CD4-positive, alpha-beta memory T cell (primary cell): ENCODE measurements at regions not wholly inside any gene's neighbourhood (a gene's known extent, or its start where the extent isn't known, plus 50 kb on each side); places are given as distances from the start of the nearest gene placed in this dataset.

ENCODE experiments used
- CTCF ChIA-PET: fragments of 350-600 bp; sonication (Branson Sonifier 250); formaldehyde crosslinking; loops from one replicate; lab custom pipeline; 2021; ENCODE audit warnings: inconsistent platforms; ENCODE audit not compliant: partially characterized antibody; lab: Charles Lee
- POLR2A ChIA-PET: fragments of 350-600 bp; sonication (Branson Sonifier 250); formaldehyde crosslinking; loops from one replicate; lab custom pipeline; 2021; ENCODE audit not compliant: partially characterized antibody; lab: Charles Lee
- DNase-seq, 5 donors: peaks; one replicate each; pipeline versions ENCODE4 v3.0.0 to v3.0.0-alpha.2; 2020 to 2022; ENCODE audit warnings: mixed read lengths in 1 of 5
- H3K27ac ChIP-seq: one replicate; pipeline ENCODE4 v1.7.0; 2013; ENCODE audit warnings: low read depth, low read length
- H3K27me3 ChIP-seq: 2 replicates; pipeline ENCODE4 v1.7.0; 2013; ENCODE audit warnings: mild to moderate bottlenecking, low read length, moderate library complexity; ENCODE audit not compliant: insufficient read depth
- H3K36me3 ChIP-seq: 2 replicates; pipeline ENCODE4 v1.7.0; 2013; ENCODE audit warnings: mild to moderate bottlenecking, low read length, moderate library complexity; ENCODE audit not compliant: insufficient read depth
- H3K4me1 ChIP-seq: 2 replicates; pipeline ENCODE4 v1.7.0; 2013; ENCODE audit warnings: mild to moderate bottlenecking, low read length, moderate library complexity; ENCODE audit not compliant: insufficient read depth
- H3K4me3 ChIP-seq, 2 donors: one replicate each; pipeline ENCODE4 v1.7.0; 2013; ENCODE audit warnings: low read length in 2 of 2, mild to moderate bottlenecking in 1 of 2
- H3K9me3 ChIP-seq, 2 donors: one replicate each; pipeline ENCODE4 v1.7.0; 2013; ENCODE audit warnings: low read length in 2 of 2, control low read depth in 1 of 2; ENCODE audit not compliant: control insufficient read depth in 1 of 2
- H3K27ac Mint-ChIP-seq, 7 donors: one replicate each; pipeline ENCODE4 v1.8.0; 2020 to 2021; ENCODE audit warnings: mixed read lengths in 7 of 7, mild to moderate bottlenecking in 6 of 7, inconsistent platforms in 3 of 7, moderate library complexity in 3 of 7
- H3K27me3 Mint-ChIP-seq, 2 donors: one replicate each; pipeline ENCODE4 v1.8.0; 2020 to 2021; ENCODE audit warnings: mixed read lengths in 2 of 2
- H3K36me3 Mint-ChIP-seq, 2 donors: one replicate each; pipeline ENCODE4 v1.8.0; 2020 to 2021; ENCODE audit warnings: mixed read lengths in 2 of 2, inconsistent platforms in 1 of 2, mild to moderate bottlenecking in 1 of 2
- H3K4me1 Mint-ChIP-seq, 4 donors: one replicate each; pipeline ENCODE4 v1.8.0; 2020 to 2021; ENCODE audit warnings: mixed read lengths in 4 of 4, mild to moderate bottlenecking in 1 of 4
- H3K4me3 Mint-ChIP-seq, 8 donors: one replicate each; pipeline ENCODE4 v1.8.0; 2020 to 2021; ENCODE audit warnings: mixed read lengths in 8 of 8, mild to moderate bottlenecking in 7 of 8, moderate library complexity in 6 of 8, inconsistent platforms in 3 of 8
- H3K9me3 Mint-ChIP-seq, 8 donors: one replicate each; pipeline ENCODE4 v1.8.0; 2020 to 2021; ENCODE audit warnings: mixed read lengths in 8 of 8, mild to moderate bottlenecking in 5 of 8, inconsistent platforms in 3 of 8, moderate library complexity in 1 of 8
- intact Hi-C: fragments of 100-400 bp; cut with micrococcal nuclease; formaldehyde crosslinking; loops from one replicate; pipeline ENCODE4 v1.15.1; 2023

GRCh38 chr6:113736978-113737377 is 120.2 kb upstream of the MARCKS start:
- no peaks in the 10 kb centered on the region for H3K36me3 ChIP-seq
- Mint-ChIP-seq H3K4me3 (no peak overlapping the region), H3K4me1 (no peaks in the 10 kb centered on the region), H3K36me3 (no peaks in the 10 kb centered on the region), H3K27ac (no peak overlapping the region), H3K9me3 (no peaks in the 10 kb centered on the region), H3K27me3 (peaks cover 1 to 2% of the 10 kb centered on the region in 2 donors)
- POLR2A ChIA-PET = no interaction called here
- no peak overlapping the region for H3K27ac ChIP-seq
- CTCF ChIA-PET = no interaction called here
- no peaks in the 10 kb centered on the region for H3K9me3 ChIP-seq
- no peak overlapping the region for H3K4me3 ChIP-seq
- no peaks in the 10 kb centered on the region for H3K27me3 ChIP-seq
- intact Hi-C loops = no loop called here
- no peak for DNase-seq
- H3K4me1 ChIP-seq = no peaks in the 10 kb centered on the region

DNA sequence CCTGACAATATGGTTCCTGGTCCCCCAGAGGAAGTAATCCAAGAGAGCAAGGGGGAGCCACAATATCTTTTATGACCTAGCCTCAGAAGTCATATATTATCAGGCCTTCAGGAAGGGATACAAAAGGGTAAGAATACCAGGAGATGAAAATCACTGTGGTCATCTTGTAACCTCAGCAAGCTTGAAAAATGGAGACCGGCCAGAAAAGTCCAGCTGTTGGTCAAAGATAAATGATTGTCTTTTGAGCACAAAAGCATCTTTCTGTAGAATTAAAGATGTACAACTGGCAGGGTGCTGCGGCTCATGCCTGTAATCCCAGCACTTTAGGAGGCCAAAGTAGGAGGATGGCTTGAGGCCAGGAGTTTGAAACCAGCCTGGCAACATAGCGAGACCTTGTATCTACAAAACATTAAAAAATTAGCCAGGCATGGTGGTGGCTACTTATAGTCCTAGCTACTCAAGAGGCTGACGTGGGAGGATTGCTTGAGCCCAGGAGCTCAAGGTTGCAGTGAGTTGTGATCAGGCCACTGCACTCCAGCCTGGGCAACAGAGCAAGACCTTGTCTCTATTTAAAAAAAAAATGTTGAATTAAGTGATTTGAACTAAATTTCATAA is 118.0 kb upstream of the MARCKS start:
- no peaks in the 10 kb centered on the region for H3K36me3 Mint-ChIP-seq
- H3K9me3 ChIP-seq = no peaks in the 10 kb centered on the region
- intact Hi-C loops = no loop called here
- ChIA-PET CTCF (no interaction called here), POLR2A (no interaction called here)
- DNase-seq = no peak
- H3K27ac ChIP-seq = no peak overlapping the region
- no peaks in the 10 kb centered on the region for H3K27me3 ChIP-seq
- no peaks in the 10 kb centered on the region for H3K36me3 ChIP-seq
- no peak overlapping the region for H3K4me3 ChIP-seq
- H3K27me3 Mint-ChIP-seq = peaks cover 1 to 2% of the 10 kb centered on the region in 2 donors
- H3K4me3 Mint-ChIP-seq = no peak overlapping the region
- H3K9me3 Mint-ChIP-seq = no peaks in the 10 kb centered on the region
- no peaks in the 10 kb centered on the region for H3K4me1 ChIP-seq
- H3K4me1 Mint-ChIP-seq = no peaks in the 10 kb centered on the region
- no peak overlapping the region for H3K27ac Mint-ChIP-seq

GRCh38 chr6:113741651-113742050 is 115.5 kb upstream of the MARCKS start:
- Mint-ChIP-seq H3K36me3 (no peaks in the 10 kb centered on the region), H3K27me3 (peaks cover 0 to 4% of the 10 kb centered on the region in 2 donors), H3K4me1 (no peaks in the 10 kb centered on the region), H3K27ac (no peak overlapping the region), H3K9me3 (peaks cover 0 to 4% (median 0%) of the 10 kb centered on the region in 8 donors), H3K4me3 (no peak overlapping the region)
- CTCF ChIA-PET = no interaction called here
- no peak for DNase-seq
- Histone ChIP-seq H3K27ac (no peak overlapping the region), H3K4me3 (no peak overlapping the region), H3K4me1 (no peaks in the 10 kb centered on the region), H3K36me3 (no peaks in the 10 kb centered on the region), H3K9me3 (no peaks in the 10 kb centered on the region), H3K27me3 (no peaks in the 10 kb centered on the region)
- intact Hi-C loops = no loop called here
- POLR2A ChIA-PET = interaction anchor here (0.8 kb wide), 1 partner anchor 15 kb away, joined by 3 read pairs; no protein-coding TSS in a partner anchor

DNA sequence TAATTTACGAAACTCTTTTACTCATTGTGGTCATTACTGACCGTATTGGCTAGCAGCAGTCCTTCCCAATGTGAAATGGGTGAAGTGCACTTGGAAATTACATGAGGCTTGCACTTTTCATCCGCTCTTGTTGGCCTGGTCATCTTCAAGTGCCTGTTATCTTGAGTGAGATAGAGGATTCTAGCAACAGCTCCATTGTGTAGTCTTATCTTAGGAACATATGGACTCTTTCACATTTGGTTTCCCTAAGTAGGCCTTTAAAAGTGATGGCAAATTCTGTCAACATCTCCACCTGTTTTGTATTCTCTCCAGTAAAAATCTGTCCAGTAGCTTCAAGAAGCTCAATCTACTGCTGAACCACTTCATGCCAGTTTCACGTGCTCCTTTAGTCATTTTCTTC is 114.8 kb upstream of the MARCKS start:
- Mint-ChIP-seq H3K36me3 (no peaks in the 10 kb centered on the region), H3K4me1 (no peaks in the 10 kb centered on the region), H3K27ac (no peak overlapping the region), H3K9me3 (peaks cover 0 to 4% (median 0%) of the 10 kb centered on the region in 8 donors), H3K4me3 (no peak overlapping the region), H3K27me3 (peaks cover 0 to 4% of the 10 kb centered on the region in 2 donors)
- Histone ChIP-seq H3K27ac (no peak overlapping the region), H3K4me1 (no peaks in the 10 kb centered on the region), H3K9me3 (no peaks in the 10 kb centered on the region), H3K36me3 (no peaks in the 10 kb centered on the region), H3K4me3 (no peak overlapping the region), H3K27me3 (no peaks in the 10 kb centered on the region)
- intact Hi-C loops = no loop called here
- CTCF ChIA-PET = no interaction called here
- no peak for DNase-seq
- POLR2A ChIA-PET = interaction anchor here (0.8 kb wide), 1 partner anchor 14 kb away, joined by 3 read pairs; no protein-coding TSS in a partner anchor

DNA sequence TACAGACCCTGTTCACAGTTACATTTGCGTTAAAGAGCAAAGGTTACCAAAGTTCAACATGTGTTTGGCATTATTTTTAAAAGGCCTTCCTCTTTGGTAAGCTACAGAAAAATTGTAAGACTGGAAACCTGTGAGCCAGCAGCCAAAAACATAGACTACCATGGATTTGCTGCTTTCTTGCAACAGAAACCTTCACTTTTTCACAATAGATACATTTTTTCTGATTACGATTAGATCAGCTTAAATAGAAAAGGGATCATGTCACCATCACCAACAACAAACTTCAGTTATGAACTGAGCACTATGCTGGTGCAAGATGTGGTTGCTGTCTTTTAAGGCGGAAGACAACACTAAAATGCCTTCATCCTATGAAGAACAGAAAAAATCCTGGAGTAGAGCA is 112.3 kb upstream of the MARCKS start:
- Mint-ChIP-seq H3K4me3 (no peak overlapping the region), H3K27me3 (peaks cover 0 to 4% of the 10 kb centered on the region in 2 donors), H3K27ac (no peak overlapping the region), H3K9me3 (peaks cover 0 to 4% (median 0%) of the 10 kb centered on the region in 8 donors), H3K4me1 (no peaks in the 10 kb centered on the region), H3K36me3 (no peaks in the 10 kb centered on the region)
- no peaks in the 10 kb centered on the region for H3K36me3 ChIP-seq
- ChIA-PET POLR2A (no interaction called here), CTCF (no interaction called here)
- intact Hi-C loops = no loop called here
- H3K4me3 ChIP-seq = no peak overlapping the region
- H3K4me1 ChIP-seq = no peaks in the 10 kb centered on the region
- no peaks in the 10 kb centered on the region for H3K27me3 ChIP-seq
- H3K27ac ChIP-seq = no peak overlapping the region
- no peak for DNase-seq
- H3K9me3 ChIP-seq = no peaks in the 10 kb centered on the region

GRCh38 chr6:113750151-113750855 is 106.8 kb upstream of the MARCKS start:
- intact Hi-C loops = no loop called here
- Mint-ChIP-seq H3K27me3 (peaks cover 0 to 1% of the 10 kb centered on the region in 2 donors), H3K4me3 (no peak overlapping the region), H3K27ac (no peak overlapping the region), H3K9me3 (peaks cover 0 to 5% (median 0%) of the 10 kb centered on the region in 8 donors), H3K4me1 (no peaks in the 10 kb centered on the region), H3K36me3 (no peaks in the 10 kb centered on the region)
- Histone ChIP-seq H3K4me3 (no peak overlapping the region), H3K36me3 (no peaks in the 10 kb centered on the region), H3K9me3 (no peaks in the 10 kb centered on the region), H3K4me1 (no peaks in the 10 kb centered on the region), H3K27me3 (no peaks in the 10 kb centered on the region), H3K27ac (no peak overlapping the region)
- POLR2A ChIA-PET = no interaction called here
- no peak for DNase-seq
- CTCF ChIA-PET = interaction anchor here (0.6 kb wide), 1 partner anchor 9 kb away, joined by 3 read pairs; no protein-coding TSS in a partner anchor

- H3K27ac Mint-ChIP-seq = no peak overlapping the region
- Histone ChIP-seq H3K4me3 (no peak overlapping the region), H3K4me1 (no peaks in the 10 kb centered on the region), H3K9me3 (no peaks in the 10 kb centered on the region), H3K36me3 (no peaks in the 10 kb centered on the region), H3K27me3 (no peaks in the 10 kb centered on the region), H3K27ac (no peak overlapping the region)
- H3K9me3 Mint-ChIP-seq = peaks cover 0 to 5% (median 0%) of the 10 kb centered on the region in 8 donors
- ChIA-PET POLR2A (no interaction called here), CTCF (no interaction called here)
- no peaks in the 10 kb centered on the region for H3K27me3 Mint-ChIP-seq
- intact Hi-C loops = no loop called here
- no peak for DNase-seq
- no peaks in the 10 kb centered on the region for H3K36me3 Mint-ChIP-seq
- no peak overlapping the region for H3K4me3 Mint-ChIP-seq
- H3K4me1 Mint-ChIP-seq = no peaks in the 10 kb centered on the region
These were observed 102.9 kb upstream of the MARCKS start for GRCh38 chr6:113754291-113754690.
